Transverse colon (tissue), 4 donors: ENCODE measurements at regions not wholly inside any gene's neighbourhood (a gene's known extent, or its start where the extent isn't known, plus 50 kb on each side); places are given as distances from the start of the nearest gene placed in this dataset.

ENCODE experiments used
- DNase-seq: peaks from one replicate; pipeline ENCODE4 v3.0.0-alpha.2; 2019
- H3K27ac ChIP-seq, 4 donors: fragments of 200-600 bp; sonication (generic); 2 replicates each; pipeline ENCODE4 v1.5.1; 2016 to 2018; ENCODE audit warnings: inconsistent platforms in 4 of 4
- H3K27me3 ChIP-seq: fragments of 200-600 bp; sonication (generic); 2 replicates; pipeline ENCODE4 v1.5.1; 2017; ENCODE audit warnings: inconsistent platforms
- H3K36me3 ChIP-seq, 4 donors: fragments of 200-600 bp; sonication (generic); 2 replicates each; pipeline ENCODE4 v1.5.1; 2017 to 2019; ENCODE audit warnings: inconsistent platforms in 4 of 4
- H3K4me1 ChIP-seq, 4 donors: fragments of 200-600 bp; sonication (generic); 2 replicates each; pipeline ENCODE4 v1.5.1; 2017 to 2020; ENCODE audit warnings: inconsistent platforms in 4 of 4
- H3K4me3 ChIP-seq, 4 donors: fragments of 200-600 bp; sonication (generic); 1 replicate in 1 of 4; 2 replicates in 3 of 4; pipeline versions ENCODE4 v1.5.1 to v1.6.1; 2017 to 2019; ENCODE audit warnings: inconsistent platforms in 4 of 4
- H3K9me3 ChIP-seq, 2 donors: fragments of 200-600 bp; sonication (generic); 2 replicates each; pipeline ENCODE4 v1.5.1; 2017 to 2019; ENCODE audit warnings: inconsistent platforms in 2 of 2
- CTCF ChIP-seq, 5 experiments: fragments of 200-600 bp in 3 of 5; fragments of 450-650 bp in 2 of 5; sonication (generic) in 3 of 5; IDR thresholded peaks; 1 replicate in 2 of 5; 2 replicates in 3 of 5; pipeline ENCODE4 v1.5.1; 2016 to 2017; ENCODE audit warnings: antibody characterized with exemption in 5 of 5, inconsistent platforms in 3 of 5, mild to moderate bottlenecking in 2 of 5, moderate library complexity in 1 of 5
- EP300 ChIP-seq: sonication (generic); formaldehyde crosslinking; IDR thresholded peaks from one replicate; pipeline ENCODE4 v1.6.1; 2017; ENCODE audit warnings: antibody characterized with exemption, low read depth
- POLR2A ChIP-seq: fragments of 450-650 bp; IDR thresholded peaks from one replicate; pipeline ENCODE4 v1.6.1; 2016; ENCODE audit warnings: antibody characterized with exemption, mild to moderate bottlenecking, moderate library complexity
- POLR2AphosphoS5 ChIP-seq, 3 donors: sonication (generic); formaldehyde crosslinking; IDR thresholded peaks; one replicate each; pipeline ENCODE4 v1.6.1; 2016; ENCODE audit warnings: antibody characterized with exemption in 3 of 3
- WGBS, 2 donors: methylation state at CpG; one replicate each; pipeline ENCODE4 v1.1.5; 2018; ENCODE audit warnings: low coverage in 1 of 2; 5-methylcytosine and 5-hydroxymethylcytosine counted together
- in situ Hi-C, 4 donors: fragments of 200-750 bp; cut with MboI; loops; one replicate each; pipeline versions ENCODE4 v1.15.0 to v1.15.1; 2017; ENCODE audit warnings: low sequenced_read_pairs in 3 of 4, low pct_ligation_motif_present in 1 of 4, low pct_unique_long_range_greater_than_20kb in 1 of 4
- intact Hi-C: fragments of 100-400 bp; cut with DNase I; formaldehyde crosslinking; loops from one replicate; pipeline ENCODE4 v1.15.1; 2023; ENCODE audit warnings: low total_unique reads

- intact Hi-C loops (no loop called here), in situ Hi-C loops (no loop called here)
- DNase-seq: no peak
- no peaks in the 10 kb centered on the region for H3K9me3 ChIP-seq
- TF ChIP-seq POLR2A (no peak), CTCF (IDR thresholded peaks at IDR 0.05) (no peak), POLR2AphosphoS5 (IDR thresholded peaks at IDR 0.05) (no peak), EP300 (no peak)
- H3K27ac ChIP-seq: no peak overlapping the region
- H3K4me1 ChIP-seq: no peaks in the 10 kb centered on the region
- H3K4me3 ChIP-seq: no peak overlapping the region
- H3K36me3 ChIP-seq: no peaks in the 10 kb centered on the region
- H3K27me3 ChIP-seq: no peaks in the 10 kb centered on the region
Measured at GRCh38 chr1:105886309-105886708, 1170.2 kb upstream of the PRMT6 start.

- H3K4me3 ChIP-seq: no peak overlapping the region
- H3K27ac ChIP-seq: no peak overlapping the region
- no peaks in the 10 kb centered on the region for H3K4me1 ChIP-seq
- 70 to 84% methylated on average over 7 to 13 of the region's 13 CpGs for WGBS, 2 donors
- DNase-seq: no peak
- TF ChIP-seq POLR2A (no peak), CTCF (IDR thresholded peaks at IDR 0.05) (no peak), POLR2AphosphoS5 (IDR thresholded peaks at IDR 0.05) (no peak), EP300 (no peak)
- intact Hi-C loops (no loop called here), in situ Hi-C loops (no loop called here)
- H3K9me3 ChIP-seq: no peaks in the 10 kb centered on the region
- no peaks in the 10 kb centered on the region for H3K36me3 ChIP-seq
- H3K27me3 ChIP-seq: no peaks in the 10 kb centered on the region
Measured at GRCh38 chr1:105891308-105891707, 1165.2 kb upstream of the PRMT6 start.

- H3K27ac ChIP-seq: no peak overlapping the region
- 38 to 43% methylated on average over 1 of the region's 1 CpG for WGBS, 2 donors
- in situ Hi-C loops: no loop called here
- no peaks in the 10 kb centered on the region for H3K36me3 ChIP-seq
- no peak for DNase-seq
- no peak overlapping the region for H3K4me3 ChIP-seq
- H3K27me3 ChIP-seq: no peaks in the 10 kb centered on the region
- intact Hi-C loops: no loop called here
- no peaks in the 10 kb centered on the region for H3K4me1 ChIP-seq
- TF ChIP-seq POLR2A (no peak), EP300 (no peak), CTCF (IDR thresholded peaks at IDR 0.05) (no peak), POLR2AphosphoS5 (IDR thresholded peaks at IDR 0.05) (no peak)
- no peaks in the 10 kb centered on the region for H3K9me3 ChIP-seq
Measured at GRCh38 chr1:105894006-105894405, 1162.5 kb upstream of the PRMT6 start.

- no peaks in the 10 kb centered on the region for H3K27me3 ChIP-seq
- no peak overlapping the region for H3K4me3 ChIP-seq
- in situ Hi-C loops: no loop called here
- WGBS, 2 donors: 62 to 80% methylated on average over 1 to 2 of the region's 2 CpGs
- TF ChIP-seq POLR2AphosphoS5 (IDR thresholded peaks at IDR 0.05) (no peak), CTCF (IDR thresholded peaks at IDR 0.05) (no peak), EP300 (no peak), POLR2A (no peak)
- intact Hi-C loops: no loop called here
- H3K9me3 ChIP-seq: no peaks in the 10 kb centered on the region
- no peak overlapping the region for H3K27ac ChIP-seq
- no peaks in the 10 kb centered on the region for H3K36me3 ChIP-seq
- DNase-seq: no peak
- no peaks in the 10 kb centered on the region for H3K4me1 ChIP-seq
Measured at GRCh38 chr1:105909811-105910210, 1146.7 kb upstream of the PRMT6 start.
